UCSD-AML1 (cell line): ENCODE measurements at regions not wholly inside any gene's neighbourhood (a gene's known extent, or its start where the extent isn't known, plus 50 kb on each side); places are given as distances from the start of the nearest gene placed in this dataset.
"Not testable (repeated sequence)": the region's sequence is repeated elsewhere in the genome, so short reads cannot be mapped to it uniquely, and the experiment has no call there.

ENCODE experiments used
- DNase-seq: peaks from one replicate; lab custom pipeline; 2025; ENCODE audit not compliant: unreplicated experiment; lab: John Stamatoyannopoulos, UW

DNA sequence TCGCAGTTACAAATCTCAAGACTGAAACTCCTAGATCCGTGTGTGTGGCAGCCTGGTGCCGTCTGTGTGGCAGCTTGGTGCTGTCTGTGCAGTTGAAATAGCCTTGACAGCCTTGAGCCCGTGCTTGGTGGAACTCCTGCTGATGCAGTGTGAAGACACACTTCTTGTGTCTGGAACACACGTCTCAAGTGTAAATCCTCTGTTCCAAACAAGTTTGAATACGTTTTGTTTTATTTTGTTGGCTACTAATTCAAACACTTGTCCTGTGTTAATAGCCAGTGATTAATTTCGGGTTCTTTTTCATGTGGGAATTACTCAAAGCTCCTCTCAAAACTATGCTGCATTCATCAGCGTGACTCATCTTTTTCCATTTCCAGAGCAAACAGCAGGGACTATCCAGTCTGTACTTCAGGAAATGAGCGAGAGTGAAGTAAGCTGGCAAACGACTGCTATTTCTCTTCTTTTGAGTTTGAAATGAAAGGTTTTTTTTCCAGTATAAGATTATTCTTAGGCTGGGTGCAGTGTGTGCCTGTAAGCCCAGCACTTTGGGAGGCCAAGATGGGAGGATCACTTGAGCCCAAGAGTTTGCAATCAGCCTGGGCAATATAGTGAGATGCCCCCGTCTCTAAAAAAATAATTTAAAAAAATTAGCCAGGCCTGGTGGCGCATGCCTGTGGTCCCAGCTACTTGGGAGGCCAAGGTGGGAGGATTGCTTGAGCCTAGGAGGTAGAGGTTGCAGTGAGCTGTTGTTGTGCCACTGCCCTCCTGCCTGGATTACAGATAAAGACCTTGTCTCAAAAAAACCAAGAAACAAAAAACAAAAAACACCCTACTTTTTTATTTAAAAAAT is 152.9 kb downstream of the SPP2 start:
- DNase-seq = no peak

DNA sequence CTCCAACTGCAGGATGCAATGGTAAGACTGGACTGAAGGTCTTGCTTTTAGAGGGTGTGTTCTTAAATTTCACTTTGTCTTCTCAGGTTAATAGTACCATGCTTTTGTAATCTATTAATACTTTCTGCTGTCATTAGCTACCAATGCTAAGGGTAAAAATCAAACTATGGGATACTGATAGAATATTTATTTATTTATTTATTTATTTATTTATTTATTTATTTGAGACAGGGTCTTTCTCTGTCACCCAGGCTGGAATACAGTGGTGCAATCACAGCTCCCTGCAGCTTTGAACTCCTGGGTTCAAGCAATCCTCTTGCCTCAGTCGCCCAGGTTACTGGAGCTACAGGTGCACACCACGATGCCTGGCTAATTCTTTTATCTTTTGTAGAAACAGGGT is 152.1 kb downstream of the SPP2 start:
- DNase-seq = no peak

DNA sequence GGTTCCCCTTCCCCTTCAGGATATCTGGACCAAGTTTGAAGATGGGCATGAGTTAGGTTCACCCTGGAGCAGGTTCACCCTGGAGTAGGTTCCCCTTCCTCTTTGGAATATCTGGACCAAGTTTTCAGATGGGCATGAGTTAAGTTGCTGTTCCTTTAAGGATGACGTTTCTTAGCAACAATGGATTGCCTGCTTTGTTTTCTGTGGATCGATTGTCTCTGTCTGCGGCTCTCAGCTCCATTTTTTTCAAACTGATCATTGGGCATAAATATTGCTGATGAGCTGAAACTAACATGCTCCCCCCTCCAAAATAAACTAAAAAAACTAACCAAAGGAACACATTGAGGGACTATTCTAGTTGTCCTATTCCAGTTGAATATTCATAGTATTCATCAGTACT is 149.5 kb downstream of the SPP2 start:
- no peak for DNase-seq

DNA sequence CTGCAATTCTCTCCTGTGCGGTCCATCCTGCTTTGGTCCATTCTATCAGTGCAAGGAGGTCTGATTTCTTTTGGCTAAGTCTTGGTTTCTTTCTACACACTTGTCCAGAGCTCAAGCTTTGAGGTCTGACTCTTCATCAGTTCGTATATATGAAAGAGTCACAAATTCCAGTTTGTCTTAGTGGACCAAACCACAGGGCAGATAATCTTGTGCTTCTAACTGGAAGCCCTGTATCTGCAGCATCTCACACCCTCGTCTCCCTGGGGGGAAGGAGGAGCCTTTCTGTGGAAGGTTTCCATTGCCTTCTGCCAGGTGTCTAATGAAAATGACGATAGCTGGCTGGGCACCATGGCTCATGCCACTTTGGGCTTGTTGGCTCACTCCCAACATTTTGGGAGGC is 148.5 kb downstream of the SPP2 start:
- DNase-seq = no peak

DNA sequence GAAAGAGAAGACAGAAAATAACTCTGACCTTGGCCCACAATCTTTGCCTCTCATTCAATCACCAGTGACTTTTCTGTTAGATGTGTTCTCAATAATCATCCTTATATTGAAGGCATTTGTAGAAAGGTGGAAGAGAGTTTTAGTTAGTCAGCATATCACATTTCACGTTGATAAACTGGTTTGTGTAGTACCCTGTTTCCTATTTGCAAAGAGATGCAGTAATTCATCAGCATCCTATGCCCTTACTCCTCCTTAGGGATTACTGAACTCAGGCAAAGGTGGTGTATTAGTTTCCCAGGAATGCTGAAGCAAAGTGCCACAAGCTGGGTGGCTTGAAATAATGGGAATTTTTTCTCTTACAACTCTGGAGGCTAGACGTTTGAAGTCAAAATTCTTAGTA is 145.0 kb downstream of the SPP2 start:
- no peak for DNase-seq

DNA sequence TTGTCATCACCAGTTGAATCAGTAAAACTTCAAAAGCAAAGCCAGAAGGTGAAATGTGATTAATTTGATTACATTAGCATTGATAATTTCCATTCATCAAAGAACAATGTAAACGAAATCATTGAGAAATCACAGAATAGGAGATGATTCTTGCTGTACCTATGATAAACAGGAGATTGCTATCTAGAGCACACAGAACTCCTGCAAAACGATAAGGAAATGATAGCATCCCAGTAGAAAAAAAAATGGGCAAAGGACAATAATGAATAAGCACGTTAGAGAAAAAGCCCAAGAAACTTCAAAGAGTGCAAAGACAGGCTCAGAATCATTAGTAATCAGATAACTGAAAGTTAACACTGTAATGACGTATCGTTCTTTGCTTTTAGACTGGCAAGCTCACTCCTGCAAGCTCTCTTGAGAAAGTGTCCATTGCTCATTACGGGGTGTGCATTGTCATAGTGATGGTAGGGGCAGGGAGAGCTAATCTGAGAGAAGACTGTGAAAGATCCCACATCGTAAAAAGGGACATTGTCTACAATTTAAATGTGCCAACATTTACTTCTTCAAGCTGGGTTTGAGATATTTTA is 143.6 kb downstream of the SPP2 start:
- DNase-seq = no peak

DNA sequence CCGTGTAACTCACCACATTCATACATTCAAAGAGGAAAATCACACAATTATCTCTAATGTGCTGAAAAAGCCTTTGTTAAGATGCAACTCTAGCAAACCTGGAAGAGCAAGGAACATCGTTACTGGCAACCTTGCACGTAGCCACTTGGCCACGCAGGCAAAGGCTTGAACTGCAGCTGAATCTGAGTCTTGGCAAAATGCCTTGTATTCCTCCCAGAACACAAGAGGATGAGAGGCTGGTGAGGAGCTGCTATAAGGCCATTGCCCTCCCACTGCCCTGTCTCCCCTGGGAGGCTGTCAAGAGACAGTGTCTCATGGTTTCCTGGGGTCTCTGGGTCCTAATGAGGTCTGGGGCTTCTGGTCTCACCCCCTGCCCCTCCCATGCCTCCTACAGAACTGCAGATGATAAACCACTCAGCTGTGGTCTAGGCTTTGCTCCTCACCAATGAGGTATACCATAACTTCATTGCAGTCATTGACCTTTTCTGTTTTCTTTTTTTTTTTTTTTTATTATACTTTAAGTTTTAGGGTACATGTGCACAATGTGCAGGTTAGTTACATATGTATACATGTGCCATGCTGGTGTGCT is 141.4 kb downstream of the SPP2 start:
- no peak for DNase-seq

DNA sequence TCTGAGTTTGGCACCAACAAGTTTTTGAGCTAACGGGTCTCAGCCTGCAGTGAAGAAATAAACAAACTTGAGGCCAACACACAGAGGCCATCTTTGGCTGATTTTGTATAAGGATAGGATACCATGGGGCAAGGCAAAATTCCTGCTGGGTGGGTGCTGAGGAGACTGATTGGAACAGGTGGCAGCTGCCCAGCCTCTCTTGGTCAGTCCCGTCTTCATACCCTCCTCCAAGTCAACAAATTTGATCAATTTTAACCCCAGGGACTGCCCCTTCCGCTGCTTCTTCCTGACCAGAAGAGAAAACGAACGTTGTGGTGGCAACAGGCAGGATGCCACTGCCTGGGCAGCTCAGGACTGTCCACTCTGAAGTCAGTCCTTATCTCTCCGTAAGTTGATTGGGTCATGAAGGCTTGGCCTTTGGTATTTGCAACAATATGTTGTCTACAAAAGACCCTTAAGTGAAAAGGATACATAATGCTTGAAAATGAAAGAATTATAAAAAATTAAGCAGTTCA is 139.3 kb downstream of the SPP2 start:
- no peak for DNase-seq

DNA sequence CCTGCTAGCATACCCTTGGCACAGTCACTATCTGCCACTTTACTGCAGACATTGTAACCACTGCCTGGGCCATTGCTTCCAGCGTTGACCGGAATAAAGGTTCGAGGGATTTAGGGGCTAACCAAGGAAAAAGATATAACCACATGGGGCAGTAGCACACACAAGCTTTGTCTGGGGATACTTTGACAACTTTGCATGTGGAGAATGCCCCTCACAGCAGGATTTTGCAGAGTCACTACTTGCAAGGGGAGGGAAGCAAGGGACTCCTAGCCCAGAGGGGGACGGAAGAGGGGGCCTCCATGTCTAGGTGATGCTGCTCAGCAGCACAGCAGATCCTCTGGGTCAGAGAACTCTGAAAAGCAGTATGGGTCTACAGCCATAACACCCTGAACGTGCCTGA is 138.7 kb downstream of the SPP2 start:
- no peak for DNase-seq

DNA sequence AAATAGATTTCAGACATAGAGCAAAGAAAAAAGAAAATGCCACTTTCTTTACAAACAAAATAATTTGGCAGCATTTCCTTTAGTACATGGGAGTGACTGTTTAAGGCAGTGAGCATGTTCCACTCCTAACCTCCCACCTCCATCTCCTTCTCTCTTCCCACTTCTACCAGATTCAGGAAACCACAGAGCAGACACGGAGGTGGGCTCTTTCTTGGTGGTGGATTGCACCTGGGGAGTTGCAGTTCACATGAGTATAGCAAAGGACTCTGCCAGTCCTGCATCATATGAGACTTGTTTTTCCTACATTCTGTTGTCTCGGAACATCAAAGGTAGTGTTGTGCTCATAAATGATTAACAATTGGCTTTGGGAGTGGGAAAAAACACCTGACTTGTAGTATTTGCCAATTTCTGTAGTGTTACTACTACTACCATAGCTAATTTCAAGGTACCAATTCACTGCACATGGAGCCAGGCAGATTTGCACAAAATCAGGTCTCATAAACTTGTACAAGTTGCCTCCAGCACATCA is 137.2 kb downstream of the SPP2 start:
- no peak for DNase-seq

DNA sequence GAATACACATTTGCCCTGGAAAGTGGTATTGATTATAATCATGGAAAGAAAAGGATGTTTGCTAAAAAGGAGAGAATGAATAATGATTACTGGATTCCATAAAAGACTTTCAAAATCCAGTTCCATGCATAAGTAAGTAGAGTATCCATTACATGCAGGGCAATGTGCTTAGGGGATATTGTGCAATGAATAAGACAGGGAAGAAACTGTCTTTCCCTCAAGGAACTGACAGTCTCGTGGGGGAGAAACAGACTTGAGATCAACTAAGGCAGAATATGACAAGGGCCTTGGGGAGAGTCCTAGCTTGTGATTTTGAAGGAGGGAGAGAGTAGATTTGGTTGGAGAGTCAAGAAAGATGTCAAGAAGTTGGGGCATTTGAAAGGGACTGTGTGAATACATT is 130.6 kb downstream of the SPP2 start:
- no peak for DNase-seq

DNA sequence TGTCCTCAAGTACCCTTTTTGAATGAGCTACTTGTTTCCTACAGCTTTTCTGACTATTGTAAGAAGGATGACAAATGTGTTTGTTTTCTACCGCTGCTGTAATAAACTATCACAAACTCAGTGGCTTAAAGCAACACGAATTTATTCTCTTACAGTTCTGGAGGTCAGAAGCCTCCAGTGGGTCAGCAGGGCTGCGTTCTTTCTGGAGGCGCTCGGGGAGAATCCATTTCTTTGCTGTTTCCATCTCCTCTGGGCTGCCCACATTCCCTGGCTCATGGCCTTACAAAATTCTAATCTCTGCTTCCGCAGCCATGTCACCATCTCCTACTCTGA is 128.5 kb downstream of the SPP2 start:
- DNase-seq = no peak

DNA sequence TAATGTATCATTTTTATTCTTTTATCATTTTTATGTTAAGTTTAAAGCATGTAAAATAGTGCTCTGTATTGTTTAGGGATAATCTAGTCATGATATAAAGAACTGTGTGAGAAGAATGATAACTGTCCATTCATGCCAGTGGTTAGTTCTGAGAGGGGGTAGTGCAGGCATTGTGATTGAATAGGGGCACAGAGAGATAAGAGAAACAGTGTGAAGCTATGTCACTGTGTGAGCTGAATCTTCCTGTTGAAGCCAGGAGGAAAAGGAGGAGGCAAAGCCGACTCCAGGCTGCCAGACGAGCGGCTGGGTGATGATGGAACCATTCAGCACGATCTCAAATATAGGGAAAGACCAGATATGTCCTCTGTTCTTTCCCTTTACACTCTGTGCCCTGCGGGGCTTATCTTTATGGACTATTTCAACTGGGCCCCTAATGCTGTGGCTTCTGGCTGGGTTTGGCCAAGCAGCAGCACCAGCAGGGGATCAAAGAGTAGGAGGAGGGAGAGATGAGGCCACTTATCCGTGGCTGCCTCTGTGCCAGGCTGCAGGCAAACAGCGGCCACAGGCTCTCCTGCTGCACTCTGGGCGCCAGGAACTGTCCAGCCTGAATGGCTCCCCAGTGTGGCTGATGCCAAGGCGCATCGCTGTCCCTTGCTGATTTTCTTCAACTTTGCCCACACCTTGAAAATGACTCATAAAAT is 128.0 kb downstream of the SPP2 start:
- DNase-seq = no peak

DNA sequence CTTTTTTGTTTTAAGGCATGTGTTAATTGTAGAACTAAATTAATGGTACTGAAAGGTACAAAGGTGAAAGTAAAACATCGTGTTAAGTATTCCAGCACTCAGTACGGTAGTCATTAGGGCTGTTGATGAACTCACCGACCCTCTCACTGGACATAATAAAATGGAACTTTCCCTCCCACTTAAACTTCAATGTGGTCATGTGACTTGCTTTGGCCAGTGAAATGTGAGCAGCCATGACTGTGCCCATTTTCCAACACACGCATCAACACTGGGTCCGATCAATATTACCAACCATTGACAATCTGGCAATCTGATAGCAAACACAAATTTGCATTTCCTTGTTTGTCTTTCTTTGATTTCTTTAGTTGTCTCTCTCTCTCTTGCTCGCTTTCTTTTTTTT is 125.1 kb downstream of the SPP2 start:
- no peak for DNase-seq

DNA sequence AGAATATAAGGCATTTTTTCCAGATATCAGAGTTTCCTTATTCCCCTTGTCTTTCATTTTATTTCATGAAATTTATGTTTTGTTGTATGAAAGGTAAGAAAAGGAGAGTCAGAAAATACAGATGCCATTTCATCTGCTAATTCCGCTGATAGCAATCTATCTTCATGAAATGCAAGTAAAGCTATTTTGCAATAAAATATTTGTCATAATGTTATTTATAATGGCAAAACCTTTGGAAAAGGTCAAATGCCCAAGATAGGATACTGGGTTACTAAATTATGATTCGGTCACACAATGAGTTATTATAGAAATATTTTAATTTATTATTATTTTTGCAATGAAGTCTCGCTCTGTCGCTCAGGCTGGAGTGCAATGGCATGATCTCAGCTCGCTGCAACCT is 124.2 kb downstream of the SPP2 start:
- no peak for DNase-seq

DNA sequence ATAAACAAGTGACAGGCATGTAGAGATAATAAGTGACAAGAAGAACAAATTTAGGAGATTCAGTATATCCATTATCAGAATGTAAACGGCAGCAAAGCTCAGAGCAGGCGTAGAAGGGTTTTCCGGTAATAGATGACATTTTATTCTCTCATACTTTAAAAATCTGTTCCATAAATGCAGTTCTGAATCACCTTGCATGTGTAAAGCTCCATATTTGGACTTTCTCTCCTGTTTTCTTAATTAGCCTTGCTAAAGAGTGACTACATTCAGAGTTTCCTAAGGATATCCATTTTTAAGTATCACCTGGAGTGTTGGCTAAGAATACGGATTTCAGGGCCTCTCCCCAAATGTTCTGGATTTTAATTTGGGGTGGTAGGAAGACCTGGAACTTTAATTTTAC is 122.0 kb downstream of the SPP2 start:
- DNase-seq = no peak

DNA sequence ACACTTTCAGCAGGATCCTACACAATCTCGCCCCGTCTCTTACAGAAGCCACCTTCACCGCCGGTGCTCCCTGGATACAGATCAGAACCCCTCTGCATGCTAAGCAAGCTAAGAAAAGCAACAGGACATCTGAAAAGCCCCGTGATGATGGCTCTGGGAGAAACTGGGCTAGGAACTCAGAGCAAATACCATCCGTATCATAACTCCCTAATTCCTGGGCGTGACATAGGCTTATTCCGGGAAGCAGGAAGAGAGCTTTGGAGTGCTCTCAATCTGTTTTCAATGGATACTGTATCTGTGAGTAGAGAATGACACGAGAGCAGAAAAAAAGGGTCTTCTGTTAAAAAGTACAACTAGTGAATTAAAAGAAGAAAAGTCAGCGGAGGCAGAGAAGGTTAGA is 121.6 kb downstream of the SPP2 start:
- no peak for DNase-seq

DNA sequence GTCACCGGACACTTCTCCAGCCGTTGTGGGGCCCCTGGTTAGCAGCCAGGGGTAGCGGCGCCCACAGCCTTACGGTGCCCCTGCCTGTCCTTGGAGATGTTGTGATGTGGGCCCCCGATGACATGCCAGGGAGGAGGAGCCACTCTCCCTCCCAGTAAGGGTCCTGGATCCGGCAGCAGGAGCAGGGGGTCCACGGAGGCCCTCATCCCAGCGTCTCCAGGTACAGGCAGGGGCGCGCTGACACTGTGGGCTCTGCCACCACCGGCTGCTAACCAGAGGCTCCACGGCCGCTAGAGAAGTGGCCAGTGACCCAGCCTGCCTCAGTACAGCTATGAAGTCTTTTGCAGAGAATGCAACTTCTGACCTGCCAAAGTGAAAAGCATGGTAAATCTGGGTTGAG is 121.2 kb downstream of the SPP2 start:
- DNase-seq = no peak

DNA sequence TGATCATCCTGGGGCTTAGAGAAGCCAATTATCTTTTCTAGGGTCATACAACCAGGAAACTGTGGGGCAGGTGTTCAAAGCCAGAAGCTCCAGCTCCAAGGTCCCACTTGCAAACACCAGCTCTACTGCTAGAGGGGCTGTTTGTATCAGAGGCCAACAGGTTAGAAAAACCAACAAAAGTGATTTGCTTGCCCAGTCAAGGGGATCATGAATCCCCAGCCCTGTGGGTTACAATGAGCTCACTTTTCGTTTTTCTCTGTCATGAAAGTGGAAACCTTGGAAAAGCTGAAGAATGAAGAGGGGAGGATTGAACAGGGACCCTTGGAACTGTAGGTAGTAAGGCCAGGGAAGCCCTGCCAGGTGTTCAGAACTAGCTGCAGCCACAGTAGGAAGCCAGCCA is 119.2 kb downstream of the SPP2 start:
- no peak for DNase-seq

DNA sequence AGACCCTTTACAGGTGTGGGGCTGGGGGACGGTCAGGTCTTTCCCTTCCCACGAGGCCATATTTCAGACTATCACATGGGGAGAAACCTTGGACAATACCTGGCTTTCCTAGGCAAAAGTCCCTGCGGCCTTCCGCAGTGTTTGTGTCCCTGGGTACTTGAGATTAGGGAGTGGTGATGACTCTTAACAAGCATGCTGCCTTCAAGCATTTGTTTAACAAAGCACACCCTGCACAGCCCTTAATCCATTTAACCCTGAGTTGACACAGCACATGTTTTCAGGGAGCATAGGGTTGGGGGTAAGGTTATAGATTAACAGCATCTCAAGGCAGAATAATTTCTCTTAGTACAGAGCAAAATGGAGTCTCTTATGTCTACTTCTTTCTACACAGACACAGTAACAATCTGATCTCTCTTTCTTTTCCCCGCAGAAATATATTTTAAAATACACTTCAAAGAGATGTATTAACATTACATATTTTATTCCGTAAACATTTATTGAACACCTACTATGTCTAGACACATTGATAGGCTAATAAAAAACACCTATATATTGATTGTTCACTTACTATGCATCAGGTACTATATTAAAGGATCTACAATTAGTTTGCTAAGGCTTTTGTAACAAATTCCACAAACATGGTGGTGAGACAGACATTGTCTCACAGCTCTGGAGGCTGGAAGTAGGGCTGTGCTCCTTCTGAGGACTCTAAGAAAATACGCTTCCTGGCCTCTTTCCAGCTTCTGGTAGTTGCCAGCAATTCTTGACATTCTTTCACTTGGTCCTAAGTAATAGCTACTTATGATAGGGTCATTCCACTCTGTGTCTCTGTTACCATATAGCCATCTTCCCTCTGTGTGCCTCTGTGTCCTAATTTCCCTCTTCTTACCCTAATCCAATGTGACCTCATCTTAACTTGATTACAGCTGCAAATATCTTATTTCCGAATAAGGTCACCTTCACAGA is 118.4 kb downstream of the SPP2 start:
- not testable (repeated sequence) for DNase-seq
